Suprapubic skin (tissue), 4 donors: ENCODE measurements at regions not wholly inside any gene's neighbourhood (a gene's known extent, or its start where the extent isn't known, plus 50 kb on each side); places are given as distances from the start of the nearest gene placed in this dataset.

Experiments
- CTCF ChIP-seq, 2 donors: fragments of 200-600 bp in 1 of 2; fragments of 450-650 bp in 1 of 2; sonication (generic) in 1 of 2; IDR thresholded peaks; one replicate each; pipeline ENCODE4 v1.5.1; 2016 to 2019; ENCODE audit warnings: antibody characterized with exemption in 2 of 2, mild to moderate bottlenecking in 1 of 2, moderate library complexity in 1 of 2
- POLR2A ChIP-seq, 2 donors: fragments of 450-650 bp; IDR thresholded peaks; one replicate each; pipeline ENCODE4 v1.6.1; 2017; ENCODE audit warnings: antibody characterized with exemption in 2 of 2, mild to moderate bottlenecking in 2 of 2, moderate library complexity in 2 of 2
- POLR2AphosphoS5 ChIP-seq, 3 donors: sonication (generic); formaldehyde crosslinking; IDR thresholded peaks; one replicate each; pipeline ENCODE4 v1.6.1; 2017; ENCODE audit warnings: antibody characterized with exemption in 3 of 3

GRCh38 chr9:14508884-14509283, 184.3 kb downstream of the ZDHHC21 start:
- TF ChIP-seq POLR2A (IDR thresholded peaks at IDR 0.05) (no peak), CTCF (IDR thresholded peaks at IDR 0.05) (no peak), POLR2AphosphoS5 (IDR thresholded peaks at IDR 0.05) (no peak)
